GM18858 (cell line): ENCODE measurements at regions not wholly inside any gene's neighbourhood (a gene's known extent, or its start where the extent isn't known, plus 50 kb on each side); places are given as distances from the start of the nearest gene placed in this dataset.
"Not testable (repeated sequence)": the region's sequence is repeated elsewhere in the genome, so short reads cannot be mapped to it uniquely, and the experiment has no call there.

ENCODE experiments used
- ATAC-seq: cut with Tn5 transposase; IDR thresholded peaks from one replicate; pipeline ENCODE4 v1.9.1; 2021; ENCODE audit not compliant: unreplicated experiment

- ATAC-seq: no peak
These were observed 318.4 kb downstream of the KLF12 start for GRCh38 chr13:73815796-73816195.

GRCh38 chr13:73810647-73811046 lies 323.6 kb downstream of the KLF12 start:
- no peak for ATAC-seq

DNA sequence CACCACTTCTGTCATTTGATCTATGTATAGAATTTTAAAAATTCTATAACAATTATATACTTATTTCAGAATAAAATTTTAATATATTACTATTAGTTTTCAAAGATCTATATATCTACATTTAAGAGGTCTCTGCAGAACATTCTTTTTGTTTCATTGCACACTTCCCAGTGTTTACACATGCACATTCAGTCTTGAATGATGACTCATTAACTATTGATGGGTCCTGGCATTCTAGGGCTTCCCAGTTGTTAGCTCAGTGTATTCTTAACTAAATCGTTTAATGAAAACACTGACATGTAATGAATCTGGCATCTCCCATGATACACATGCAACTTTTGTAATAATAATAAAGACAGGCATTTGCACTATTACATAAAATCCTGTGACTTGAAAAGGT lies 324.6 kb downstream of the KLF12 start:
- no peak for ATAC-seq

DNA sequence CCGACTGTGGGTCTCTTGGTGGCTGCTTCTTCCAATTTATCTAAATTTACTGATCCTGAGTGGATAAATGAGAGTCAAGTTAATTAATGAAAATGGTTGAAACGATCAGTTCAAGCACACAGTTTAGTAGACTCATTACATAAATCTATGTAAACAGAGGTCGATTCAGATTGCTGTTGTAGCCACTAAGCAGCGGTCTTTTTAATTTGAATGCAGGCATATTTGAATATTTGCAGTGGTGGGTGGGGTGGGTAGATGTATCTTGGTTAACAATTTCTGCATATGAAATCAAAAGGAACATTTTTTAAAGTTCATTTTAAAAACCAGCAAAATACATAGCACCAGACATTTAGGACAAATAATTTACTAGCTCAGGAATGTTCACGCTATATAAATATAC lies 325.9 kb downstream of the KLF12 start:
- ATAC-seq: no peak

GRCh38 chr13:73805326-73805958 lies 328.8 kb downstream of the KLF12 start:
- ATAC-seq: not testable (repeated sequence)

DNA sequence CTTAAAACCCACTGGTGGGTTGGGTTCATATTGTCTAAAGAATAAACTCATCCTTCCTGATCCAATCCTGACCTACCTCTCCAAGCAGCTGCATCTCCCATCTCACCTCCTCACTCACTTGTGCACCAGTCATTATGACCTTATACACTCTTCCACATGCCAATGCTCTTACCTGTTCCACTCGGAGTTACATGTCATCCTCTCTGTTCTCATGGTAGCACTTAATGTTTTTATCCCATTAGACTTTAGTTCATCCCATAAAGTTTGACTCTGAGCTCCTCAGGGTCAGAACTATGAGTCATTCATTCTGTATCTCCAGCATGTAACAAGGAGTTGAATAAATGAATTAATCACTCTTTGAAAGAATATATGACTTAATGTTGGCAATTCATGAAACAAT lies 330.2 kb downstream of the KLF12 start:
- ATAC-seq: no peak

GRCh38 chr13:73800011-73800410 lies 334.2 kb downstream of the KLF12 start:
- ATAC-seq: no peak

GRCh38 chr13:73794755-73795154 lies 339.4 kb downstream of the KLF12 start:
- ATAC-seq: no peak

DNA sequence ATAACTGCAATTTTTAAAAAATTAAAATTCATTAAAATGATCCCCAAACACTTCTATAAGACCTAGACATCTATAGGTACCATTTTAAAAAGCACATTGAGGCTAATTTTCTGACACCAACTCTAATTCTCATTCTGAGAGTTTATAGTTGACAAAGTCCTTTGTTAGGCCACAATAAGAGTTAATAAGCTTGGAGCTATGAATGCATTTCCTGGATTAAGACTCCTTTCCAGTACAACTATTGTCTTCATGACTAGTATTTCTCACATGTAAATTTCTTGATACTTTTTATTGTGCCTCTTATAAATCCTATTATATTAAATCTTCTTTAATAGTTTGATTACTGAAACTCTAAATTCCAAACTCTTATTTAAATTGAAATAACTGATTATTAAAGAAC lies 340.8 kb downstream of the KLF12 start:
- ATAC-seq: no peak

- ATAC-seq: no peak
These were observed 341.4 kb downstream of the KLF12 start for GRCh38 chr13:73792796-73793195.

DNA sequence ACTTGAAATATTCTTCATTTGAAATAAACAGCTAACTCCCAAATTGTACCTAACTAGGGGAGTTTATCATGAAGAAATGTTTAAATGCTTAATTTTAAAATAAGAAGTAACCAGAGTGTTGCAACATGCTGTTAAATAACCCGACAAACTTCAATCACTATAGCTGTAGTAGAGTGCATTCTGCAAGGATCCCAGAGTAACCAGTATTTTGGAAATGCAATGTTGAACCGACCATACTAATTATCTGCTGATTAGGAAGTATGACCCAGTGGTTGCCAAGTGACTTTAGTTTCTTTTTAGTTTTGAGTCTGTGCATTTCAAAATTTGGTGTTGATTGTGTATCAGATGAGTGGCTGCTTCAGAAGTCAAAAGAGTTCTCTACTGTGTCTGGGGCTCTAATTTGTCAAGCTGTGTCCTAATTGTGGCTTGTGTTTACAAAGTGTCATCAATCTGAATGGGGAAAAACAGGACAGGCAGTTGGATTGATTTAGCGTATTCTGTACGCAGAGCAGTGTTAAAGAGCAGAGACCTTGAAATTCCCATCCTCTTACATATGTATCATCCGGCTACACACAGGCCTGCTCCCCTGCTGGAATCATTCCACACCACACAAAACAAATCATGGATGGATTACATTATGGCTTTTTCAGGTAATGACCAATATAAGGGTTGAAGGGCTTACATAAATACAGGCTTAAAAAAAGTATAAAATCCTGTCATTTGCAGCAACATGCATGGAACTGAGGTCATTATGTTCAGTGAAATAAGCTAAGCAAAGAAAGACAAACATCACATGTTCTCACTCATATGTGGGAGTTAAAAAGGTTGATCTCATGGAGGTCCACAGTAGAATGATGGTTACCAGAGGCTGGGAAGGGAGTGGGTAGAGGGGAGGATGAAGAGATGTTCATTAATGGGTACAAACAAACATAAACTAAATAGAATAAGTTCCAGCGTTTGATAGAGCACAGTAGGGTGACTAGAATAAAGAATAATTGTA lies 351.5 kb downstream of the KLF12 start:
- ATAC-seq: no peak

GRCh38 chr13:73781384-73781783 lies 352.8 kb downstream of the KLF12 start:
- ATAC-seq: no peak

- no peak for ATAC-seq
These were observed 354.3 kb downstream of the KLF12 start for GRCh38 chr13:73779881-73780280.

- no peak for ATAC-seq
These were observed 355.9 kb downstream of the KLF12 start for GRCh38 chr13:73778242-73778864.

- no peak for ATAC-seq
These were observed 357.1 kb downstream of the KLF12 start for GRCh38 chr13:73777134-73777533.

DNA sequence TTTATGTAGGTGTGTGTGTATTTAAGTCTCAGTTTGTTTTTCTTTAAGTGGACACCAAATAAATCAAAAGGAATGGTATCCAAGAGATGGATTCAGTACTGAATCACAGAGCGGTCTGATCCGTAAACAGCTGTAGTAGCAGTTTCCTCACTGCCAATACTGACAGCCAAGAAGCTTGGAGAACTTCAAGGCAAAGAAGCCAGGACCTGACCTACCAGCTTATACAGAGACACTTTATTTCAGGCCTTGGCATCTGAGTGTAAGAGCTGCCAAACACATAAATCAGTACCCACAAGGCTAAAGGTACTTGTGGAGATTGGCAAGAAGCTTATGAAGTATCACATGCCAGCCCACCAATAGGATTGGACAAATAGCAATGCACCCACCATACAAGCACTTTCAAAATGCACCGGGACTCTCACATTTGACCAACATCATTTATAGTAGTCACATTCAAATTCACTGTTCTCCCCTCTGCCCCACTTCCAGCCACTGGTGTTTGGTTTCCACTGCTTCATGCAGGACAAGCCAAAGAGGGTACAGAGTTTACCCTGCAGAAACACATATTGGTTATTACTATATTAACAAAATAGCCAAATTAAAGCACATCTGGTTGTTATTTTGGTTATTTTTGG lies 357.9 kb downstream of the KLF12 start:
- no peak for ATAC-seq

- ATAC-seq: no peak
These were observed 361.0 kb downstream of the KLF12 start for GRCh38 chr13:73773168-73773549.

DNA sequence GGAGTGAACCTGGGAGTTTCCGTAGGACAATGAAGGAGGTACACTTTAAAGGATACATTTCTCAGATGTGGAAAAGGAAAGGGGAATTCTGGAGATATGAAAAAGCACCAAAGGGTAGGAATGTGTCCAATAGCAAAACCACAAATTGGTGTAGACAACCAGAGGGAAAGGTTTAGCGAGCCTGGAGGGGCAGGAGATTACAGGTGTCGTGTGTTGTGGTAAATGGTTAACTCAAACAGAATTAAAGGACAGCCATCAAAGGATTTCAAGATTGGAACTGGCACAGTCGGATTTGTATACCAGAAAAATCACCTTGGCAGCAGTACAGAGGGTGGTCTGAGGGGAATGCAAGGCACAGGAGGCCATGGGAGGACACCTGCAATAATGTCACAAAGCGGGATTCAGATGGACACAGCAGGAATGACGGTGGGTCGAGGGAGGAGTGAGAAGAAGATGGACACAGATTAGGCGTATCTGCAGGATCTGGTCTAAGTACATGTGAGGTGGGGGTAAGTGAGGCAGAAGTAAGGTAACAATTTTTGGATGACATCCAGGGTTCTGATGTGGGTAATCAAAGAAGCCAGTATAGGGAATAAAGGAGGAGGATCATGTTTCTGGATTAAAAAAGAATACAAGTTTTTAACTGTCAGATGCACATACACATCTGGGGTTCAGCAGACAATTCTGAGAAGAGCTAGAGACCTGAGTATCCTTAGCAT lies 361.6 kb downstream of the KLF12 start:
- ATAC-seq: no peak

- peak; percentile 32 for ATAC-seq
These were observed 366.4 kb downstream of the KLF12 start for GRCh38 chr13:73767747-73768315.

- peak; percentile 26 for ATAC-seq
These were observed 366.9 kb downstream of the KLF12 start for GRCh38 chr13:73767191-73767741.
